K562 (cell line): ENCODE measurements at regions not wholly inside any gene's neighbourhood (a gene's known extent, or its start where the extent isn't known, plus 50 kb on each side); places are given as distances from the start of the nearest gene placed in this dataset.

Experiments used
- ATAC-seq: fragments of 200-7000 bp; cut with Tn5 transposase; 3 replicates; pipeline ENCODE4 v1.9.1; 2020; ENCODE audit warnings: moderate library complexity
- BruUV-seq: library from RNA; stranded (reverse); fragments of 400-500 nt; replicated peaks from 2 replicates; lab custom pipeline; 2021; lab: Mats Ljungman, UMichigan
- CTCF ChIA-PET: fragments of 300-600 bp; formaldehyde crosslinking; extraction: SDS; loops from one replicate; lab custom pipeline; 2021; ENCODE audit warnings: low intra/inter-chr PET ratio; lab: Yijun Ruan, JAX
- POLR2A ChIA-PET: fragments of 300-600, 350-650 bp; sonication (Branson Sonifier 250); formaldehyde crosslinking; extraction: SDS; loops from one replicate; lab custom pipeline; 2021; ENCODE audit warnings: antibody characterized with exemption, inconsistent platforms; lab: Yijun Ruan, JAX
- DNase-seq, 4 experiments: peaks; one replicate each; pipeline versions ENCODE4 v3.0.0 to v3.0.0-alpha.2; 2011 to 2018; ENCODE audit warnings: low spot score in 3 of 4, mixed read lengths in 3 of 4; ENCODE audit errors: extremely low read depth in 1 of 4
- FAIRE-seq: peaks from 2 replicates; lab custom pipeline; 2011; peaks lifted over from hg19 to GRCh38; lab: Jason Lieb, UNC
- H2AFZ ChIP-seq: 2 replicates; pipeline ENCODE4 v1.6.0; 2011; ENCODE audit warnings: low read depth, low read length, control low read depth, inconsistent platforms
- H3K27ac ChIP-seq: fragments of 200-600 bp; 3 replicates; pipeline ENCODE4 v1.8.0; 2011; ENCODE audit warnings: low read depth, mild to moderate bottlenecking, control low read depth, inconsistent platforms, low read length, moderate library complexity, mixed read lengths; ENCODE audit errors: extremely low read depth
- H3K27me3 ChIP-seq, 2 experiments: fragments of 300-600 bp in 1 of 2; 2 replicates in 1 of 2; 3 replicates in 1 of 2; pipeline versions ENCODE4 v1.6.0 to v1.8.0; 2011; ENCODE audit warnings: inconsistent platforms in 2 of 2, low read length in 2 of 2, mild to moderate bottlenecking in 1 of 2, mixed read lengths in 1 of 2, moderate library complexity in 1 of 2; ENCODE audit not compliant: control insufficient read depth in 2 of 2, insufficient read depth in 2 of 2
- H3K36me3 ChIP-seq: fragments of 300-600 bp; 3 replicates; pipeline ENCODE4 v1.8.0; 2011; ENCODE audit warnings: mild to moderate bottlenecking, low read length, inconsistent platforms; ENCODE audit not compliant: control insufficient read depth, insufficient read depth
- H3K4me1 ChIP-seq, 2 experiments: fragments of 200-600 bp in 1 of 2; replicated peaks in 1 of 2; 2 replicates in 1 of 2; 3 replicates in 1 of 2; pipeline versions ENCODE4 v1.5.1 to v1.8.0; 2011; ENCODE audit warnings: inconsistent platforms in 2 of 2, low read length in 2 of 2, mild to moderate bottlenecking in 1 of 2, mixed read lengths in 1 of 2, moderate library complexity in 1 of 2; ENCODE audit not compliant: control insufficient read depth in 2 of 2, insufficient read depth in 2 of 2
- H3K4me2 ChIP-seq: 2 replicates; pipeline ENCODE4 v1.6.1; 2011; ENCODE audit warnings: low read length, control low read depth, inconsistent platforms, mixed read lengths; ENCODE audit not compliant: insufficient read depth
- H3K4me3 ChIP-seq: fragments of 200-600 bp; sonication (generic), shearing (Covaris generic); 2 replicates; pipeline ENCODE4 v1.5.1; 2016; ENCODE audit warnings: control low read depth, inconsistent platforms
- H3K79me2 ChIP-seq: fragments of 200-600 bp; 3 replicates; pipeline ENCODE4 v1.8.0; 2011; ENCODE audit warnings: low read length, inconsistent platforms; ENCODE audit not compliant: control insufficient read depth, insufficient read depth
- H3K9ac ChIP-seq, 2 experiments: 2 replicates each; pipeline versions ENCODE4 v1.6.0 to v1.6.1; 2011; ENCODE audit warnings: low read depth in 2 of 2, low read length in 2 of 2, control low read depth in 1 of 2, inconsistent platforms in 1 of 2, mild to moderate bottlenecking in 1 of 2, mixed read lengths in 1 of 2; ENCODE audit not compliant: insufficient read depth in 1 of 2
- H3K9me1 ChIP-seq: one replicate; pipeline ENCODE4 v1.6.0; 2011; ENCODE audit warnings: inconsistent platforms, mild to moderate bottlenecking, low read length, moderate library complexity; ENCODE audit not compliant: control insufficient read depth, insufficient read depth
- H3K9me3 ChIP-seq: replicated peaks from 2 replicates; pipeline ENCODE4 v1.5.1; 2011; ENCODE audit warnings: low read depth, low read length, inconsistent platforms; ENCODE audit not compliant: control insufficient read depth, insufficient read depth
- H4K20me1 ChIP-seq: replicated peaks from 2 replicates; pipeline ENCODE4 v1.6.1; 2011; ENCODE audit warnings: low read length, inconsistent platforms, mixed read lengths; ENCODE audit not compliant: control insufficient read depth, insufficient read depth
- ARID4B ChIP-seq: sonication (generic); formaldehyde crosslinking; IDR thresholded peaks from 2 replicates; pipeline ENCODE4 v1.8.0; 2022; ENCODE audit warnings: mild to moderate bottlenecking, missing genetic modification reagents
- ELK3 ChIP-seq: fragments of 450-650 bp; formaldehyde crosslinking; IDR thresholded peaks from 2 replicates; pipeline ENCODE4 v1.4.0; 2020; ENCODE audit warnings: mild to moderate bottlenecking
- HINFP ChIP-seq: fragments of 450-650 bp; conservative IDR thresholded peaks from 2 replicates; pipeline ENCODE4 v1.6.1; 2016; ENCODE audit warnings: missing genetic modification characterization, low read depth, mild to moderate bottlenecking, control low read depth, missing compliant biosample characterization
- KDM4B ChIP-seq, 2 experiments: fragments of 450-650 bp in 1 of 2; sonication (generic) in 1 of 2; IDR thresholded peaks; 2 replicates each; pipeline ENCODE4 v1.6.1; 2016 to 2017; ENCODE audit warnings: borderline replicate concordance in 2 of 2, antibody characterized with exemption in 1 of 2, low read depth in 1 of 2, mild to moderate bottlenecking in 1 of 2
- NBN ChIP-seq: fragments of 450-650 bp; IDR thresholded peaks from 2 replicates; pipeline ENCODE4 v1.6.1; 2016; ENCODE audit warnings: low read depth, mild to moderate bottlenecking
- ZNF121 ChIP-seq: sonication (generic); formaldehyde crosslinking; conservative IDR thresholded peaks from 2 replicates; pipeline ENCODE4 v1.8.0; 2022; ENCODE audit warnings: missing genetic modification reagents
- WGBS: fragments of 100-300 bp; shearing (Covaris generic); methylation state at CpG from one replicate; pipeline ENCODE4 v1.1.6; 2016; ENCODE audit warnings: low coverage, mixed read lengths; ENCODE audit not compliant: insufficient coverage; ENCODE audit errors: missing lambda C conversion rate; 5-methylcytosine and 5-hydroxymethylcytosine counted together
- in situ Hi-C: fragments of 300-500 bp; cut with MboI; formaldehyde crosslinking; loops from 4 replicates; pipeline ENCODE4 v1.15.0; 2018; ENCODE audit warnings: inconsistent platforms, mixed read lengths
- intact Hi-C: fragments of 100-400 bp; cut with micrococcal nuclease; formaldehyde crosslinking; loops from 2 replicates; pipeline ENCODE4 v1.14.2; 2022

- no peaks in the 10 kb centered on the region for H3K9me1 ChIP-seq
- intact Hi-C loops (no loop called here), in situ Hi-C loops (no loop called here)
- peak in 1 of 4 experiments; percentile 11 for DNase-seq
- no peaks in the 10 kb centered on the region for H3K4me1 ChIP-seq
- H3K9me3 ChIP-seq = no peaks in the 10 kb centered on the region
- H3K36me3 ChIP-seq = no peaks in the 10 kb centered on the region
- CTCF ChIA-PET = no interaction called here
- H3K27ac ChIP-seq = no peak overlapping the region
- TF ChIP-seq ARID4B (CRISPR knock-in tag) (no peak), KDM4B (IDR thresholded peaks at IDR 0.05; ENCODE audit: borderline replicate concordance in 2 of 2, low read depth in 1 of 2) (no peak), ZNF121 (CRISPR knock-in tag) (no peak), HINFP (tag) (no peak), NBN (no peak), ELK3 (no peak)
- no peaks in the 10 kb centered on the region for H3K79me2 ChIP-seq
- no peak overlapping the region for H3K4me2 ChIP-seq
- H3K4me3 ChIP-seq = no peak overlapping the region
- WGBS = 3% methylated on average over 4 of the region's 4 CpGs
- FAIRE-seq = no peak
- H2AFZ ChIP-seq = no peak overlapping the region
- POLR2A ChIA-PET = no interaction called here
- no peak overlapping the region for H3K9ac ChIP-seq
- H3K27me3 ChIP-seq = no peaks in the 10 kb centered on the region
- no TSS peak for BruUV-seq
- H4K20me1 ChIP-seq = no peaks in the 10 kb centered on the region
- ATAC-seq = no peak
Observed at GRCh38 chr5:8864053-8864452, 681.8 kb downstream of the SEMA5A start.
